ENCODE measurements at regions not wholly inside any gene's neighbourhood (a gene's known extent, or its start where the extent isn't known, plus 50 kb on each side); places are given as distances from the start of the nearest gene placed in this dataset.
"Not testable (repeated sequence)": the region's sequence is repeated elsewhere in the genome, so short reads cannot be mapped to it uniquely, and the experiment has no call there.

DNA sequence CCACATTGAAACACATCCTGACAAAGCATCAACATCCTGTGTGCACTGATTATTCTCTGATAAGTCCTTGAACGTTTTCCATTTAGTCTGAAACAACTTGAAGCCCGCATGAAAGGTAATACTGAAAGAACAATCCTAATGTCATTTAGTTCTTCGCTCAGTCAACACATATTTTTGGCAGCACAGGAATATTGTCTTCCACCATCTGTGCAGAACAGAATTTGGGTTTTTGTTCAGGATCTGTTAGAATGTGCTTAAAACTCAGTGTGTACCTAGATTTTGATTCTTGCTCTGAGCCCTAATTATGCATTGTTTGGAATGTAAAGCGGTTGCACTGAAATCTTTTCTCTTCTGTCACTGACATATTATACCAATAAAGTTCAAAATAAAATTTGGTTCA, 1036.6 kb downstream of the CDH11 start:
- no peaks in the 10 kb centered on the region for H3K9me3 ChIP-seq
- H3K36me3 ChIP-seq = no peaks in the 10 kb centered on the region
- TF ChIP-seq, protein P1, sequence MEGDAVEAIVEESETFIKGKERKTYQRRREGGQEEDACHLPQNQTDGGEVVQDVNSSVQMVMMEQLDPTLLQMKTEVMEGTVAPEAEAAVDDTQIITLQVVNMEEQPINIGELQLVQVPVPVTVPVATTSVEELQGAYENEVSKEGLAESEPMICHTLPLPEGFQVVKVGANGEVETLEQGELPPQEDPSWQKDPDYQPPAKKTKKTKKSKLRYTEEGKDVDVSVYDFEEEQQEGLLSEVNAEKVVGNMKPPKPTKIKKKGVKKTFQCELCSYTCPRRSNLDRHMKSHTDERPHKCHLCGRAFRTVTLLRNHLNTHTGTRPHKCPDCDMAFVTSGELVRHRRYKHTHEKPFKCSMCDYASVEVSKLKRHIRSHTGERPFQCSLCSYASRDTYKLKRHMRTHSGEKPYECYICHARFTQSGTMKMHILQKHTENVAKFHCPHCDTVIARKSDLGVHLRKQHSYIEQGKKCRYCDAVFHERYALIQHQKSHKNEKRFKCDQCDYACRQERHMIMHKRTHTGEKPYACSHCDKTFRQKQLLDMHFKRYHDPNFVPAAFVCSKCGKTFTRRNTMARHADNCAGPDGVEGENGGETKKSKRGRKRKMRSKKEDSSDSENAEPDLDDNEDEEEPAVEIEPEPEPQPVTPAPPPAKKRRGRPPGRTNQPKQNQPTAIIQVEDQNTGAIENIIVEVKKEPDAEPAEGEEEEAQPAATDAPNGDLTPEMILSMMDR (IDR thresholded peaks at IDR 0.05) = no peak
- no peak for ATAC-seq
- FAIRE-seq = no peak
- intact Hi-C loops (cut with DNase I) = no loop called here
- H3K4me1 ChIP-seq = no peaks in the 10 kb centered on the region
- no peak overlapping the region for H3K27ac ChIP-seq
- WGBS, 2 donors = 57 to 70% methylated on average over 4 of the region's 4 CpGs
- DNase-seq = no peak
- H3K4me3 ChIP-seq = no peak overlapping the region
- no peaks in the 10 kb centered on the region for H3K27me3 ChIP-seq

DNA sequence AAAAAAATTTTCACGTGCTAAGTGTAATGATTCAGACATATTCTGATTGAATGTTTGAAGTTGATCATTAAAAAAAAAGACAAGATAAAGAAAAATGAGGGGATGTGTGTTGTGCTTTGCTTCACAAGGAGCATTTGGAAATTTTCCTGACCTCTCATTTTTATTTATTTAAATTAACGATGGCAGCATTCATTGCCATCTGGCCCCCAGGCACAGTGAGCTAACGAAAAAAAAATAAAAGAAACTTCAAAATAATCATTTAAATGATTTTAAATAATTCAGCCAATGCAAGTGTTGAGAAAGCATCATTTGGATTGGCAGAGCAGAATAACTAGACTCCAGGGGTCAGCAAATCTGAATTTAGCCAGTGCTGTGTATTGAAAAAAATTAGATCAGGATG, 1037.2 kb downstream of the CDH11 start:
- intact Hi-C loops (cut with DNase I) = no loop called here
- TF ChIP-seq, protein P1 (IDR thresholded peaks at IDR 0.05) = no peak
- no peaks in the 10 kb centered on the region for H3K9me3 ChIP-seq
- no peaks in the 10 kb centered on the region for H3K27me3 ChIP-seq
- H3K4me1 ChIP-seq = no peaks in the 10 kb centered on the region
- ATAC-seq (no peak), FAIRE-seq (no peak), DNase-seq (no peak)
- 59 to 74% methylated on average over 3 of the region's 3 CpGs for WGBS, 2 donors
- H3K27ac ChIP-seq = no peak overlapping the region
- H3K36me3 ChIP-seq = no peaks in the 10 kb centered on the region
- H3K4me3 ChIP-seq = no peak overlapping the region

DNA sequence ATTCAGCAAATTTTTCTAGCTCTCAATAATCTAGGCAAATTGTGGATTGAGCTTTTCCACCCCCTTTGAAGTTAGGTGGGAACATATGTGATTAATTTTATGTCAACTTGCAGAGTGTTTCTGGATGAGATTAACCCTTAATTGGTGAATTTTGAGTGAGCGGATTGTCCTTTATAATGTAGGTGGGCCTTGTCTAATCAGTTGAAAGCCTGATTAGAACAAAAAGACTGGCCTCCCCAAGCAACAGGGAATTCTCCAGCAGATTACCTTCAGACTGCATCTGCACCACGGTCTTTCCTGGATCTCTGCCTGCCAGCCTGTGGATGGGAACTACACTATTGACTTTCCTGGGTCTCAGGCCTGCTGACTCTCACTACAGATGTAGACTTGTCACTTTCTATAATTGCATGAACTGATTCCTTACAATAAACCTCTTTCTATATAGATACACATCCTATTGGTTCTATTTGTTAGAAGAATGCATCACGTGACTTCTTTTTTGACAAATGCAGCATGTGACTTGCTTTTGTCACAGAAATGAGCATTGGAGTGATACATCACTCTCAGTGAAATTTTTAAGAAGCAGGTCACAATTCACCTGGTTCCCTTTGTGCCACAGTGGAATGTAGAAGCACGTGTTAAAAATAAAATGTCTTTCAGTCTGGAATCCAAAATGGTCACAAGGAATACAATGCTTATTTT, 1038.3 kb downstream of the CDH11 start:
- FAIRE-seq = no peak
- Histone ChIP-seq H3K27ac (no peak overlapping the region), H3K9me3 (no peaks in the 10 kb centered on the region), H3K4me3 (no peak overlapping the region), H3K36me3 (no peaks in the 10 kb centered on the region), H3K4me1 (no peaks in the 10 kb centered on the region), H3K27me3 (no peaks in the 10 kb centered on the region)
- intact Hi-C loops (cut with DNase I) = no loop called here
- DNase-seq = no peak
- TF ChIP-seq, protein P1 (IDR thresholded peaks at IDR 0.05) = no peak
- 70 to 76% methylated on average over 4 of the region's 4 CpGs for WGBS, 2 donors
- no peak for ATAC-seq

DNA sequence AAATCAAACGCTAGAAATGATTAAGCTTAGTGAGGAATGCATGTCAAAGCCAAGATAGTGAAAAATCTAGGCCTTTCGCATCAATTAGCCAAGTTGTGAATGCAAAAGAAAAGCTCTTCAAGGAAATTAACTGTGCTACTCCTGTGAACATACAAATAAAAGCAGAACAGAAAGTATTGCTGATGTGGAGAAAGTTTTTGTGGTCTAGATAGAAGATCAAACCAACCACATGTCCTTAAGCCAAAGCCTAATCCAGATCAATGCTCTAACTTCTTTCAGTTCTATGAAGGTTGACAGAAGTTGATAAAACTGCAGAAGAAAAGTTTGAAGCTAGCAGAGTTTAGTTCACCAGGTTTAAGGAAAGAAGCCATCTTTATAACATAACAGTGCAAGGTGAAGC, 1044.6 kb downstream of the CDH11 start:
- DNase-seq = no peak
- 85 to 91% methylated on average over 2 of the region's 2 CpGs for WGBS, 2 donors
- TF ChIP-seq, protein P1 (IDR thresholded peaks at IDR 0.05) = no peak
- Histone ChIP-seq H3K9me3 (no peaks in the 10 kb centered on the region), H3K36me3 (no peaks in the 10 kb centered on the region), H3K27me3 (peaks cover 0 to 4% (median 0%) of the 10 kb centered on the region in 4 donors), H3K4me1 (no peaks in the 10 kb centered on the region), H3K4me3 (no peak overlapping the region), H3K27ac (no peak overlapping the region)
- no peak for ATAC-seq
- no peak for FAIRE-seq
- intact Hi-C loops (cut with DNase I) = no loop called here

DNA sequence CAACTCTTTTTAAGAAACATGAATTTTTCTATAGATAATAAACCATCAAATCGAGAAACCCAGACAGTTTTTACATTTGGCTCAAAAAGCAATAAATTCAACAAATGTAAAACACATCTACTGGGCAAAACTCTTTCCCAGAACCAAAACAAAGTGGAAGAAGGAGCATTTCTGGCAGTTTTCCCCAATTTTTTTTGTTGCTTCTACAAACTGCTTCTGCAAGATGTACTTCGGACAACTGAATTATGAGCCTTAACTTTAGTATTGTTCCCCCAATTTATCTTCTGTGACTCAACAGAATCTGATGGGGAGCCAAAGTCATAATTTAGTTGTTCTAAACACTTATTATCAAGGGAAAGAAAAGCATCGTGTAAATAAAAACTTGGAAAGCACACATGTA, 1047.2 kb downstream of the CDH11 start:
- no peaks in the 10 kb centered on the region for H3K9me3 ChIP-seq
- H3K27ac ChIP-seq = no peak overlapping the region
- intact Hi-C loops (cut with DNase I) = no loop called here
- TF ChIP-seq, protein P1 (IDR thresholded peaks at IDR 0.05) = no peak
- no peaks in the 10 kb centered on the region for H3K36me3 ChIP-seq
- no peak for DNase-seq
- 60 to 65% methylated on average over 3 of the region's 3 CpGs for whole genome bisulfite sequencing, 2 donors
- no peaks in the 10 kb centered on the region for H3K4me1 ChIP-seq
- no peak for FAIRE-seq
- no peak overlapping the region for H3K4me3 ChIP-seq
- peaks cover 0 to 4% (median 0%) of the 10 kb centered on the region in 4 donors for H3K27me3 ChIP-seq
- ATAC-seq = no peak

DNA sequence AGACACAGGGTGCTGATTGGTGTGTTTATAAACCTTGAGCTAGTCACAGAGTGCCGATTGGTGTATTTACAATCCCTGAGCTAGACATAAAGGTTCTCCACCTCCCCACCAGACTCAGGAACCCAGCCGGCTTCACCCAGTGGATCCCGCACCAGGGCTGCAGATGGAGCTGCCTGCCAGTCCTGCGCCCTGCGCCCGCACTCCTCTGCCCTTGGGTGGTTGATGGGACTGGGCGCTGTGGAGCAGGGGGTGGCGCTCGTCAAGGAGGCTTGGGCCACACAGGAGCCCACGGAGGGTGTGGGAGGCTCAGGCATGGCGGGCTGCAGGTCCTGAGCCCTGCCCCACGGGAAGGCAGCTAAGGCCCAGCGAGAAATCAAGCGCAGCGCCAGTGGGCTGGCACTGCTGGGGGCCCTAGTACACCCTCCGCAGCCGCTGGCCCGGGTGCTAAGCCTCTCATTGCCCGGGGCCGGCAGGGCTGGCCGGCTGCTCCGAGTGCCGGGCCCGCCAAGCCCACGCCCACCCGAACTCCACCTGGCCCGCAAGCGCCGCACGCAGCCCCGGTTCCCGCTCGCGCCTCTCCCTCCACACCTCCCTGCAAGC, 1049.6 kb downstream of the CDH11 start:
- FAIRE-seq; H3K9me3 ChIP-seq; H3K4me1 ChIP-seq; intact Hi-C loops (cut with DNase I); ATAC-seq; H3K27ac ChIP-seq; H3K4me3 ChIP-seq; H3K36me3 ChIP-seq; H3K27me3 ChIP-seq: not testable (repeated sequence)
- peak in 2 of 6 donors; percentile 6 to 33 for DNase-seq
- 87 to 90% methylated on average over 28 to 34 of the region's 34 CpGs for WGBS, 2 donors

All from pancreas (tissue), 10 donors.